ENCODE measurements at regions not wholly inside any gene's neighbourhood (a gene's known extent, or its start where the extent isn't known, plus 50 kb on each side); places are given as distances from the start of the nearest gene placed in this dataset.

GRCh38 chr5:153902016-153902415 lies 136.7 kb downstream of the FAM114A2 start:
- DNase-seq (ENCODE audit: low read depth in 6 of 9, low spot score in 9 of 9) = no peak
- Histone ChIP-seq H3K4me1 (ENCODE audit: control insufficient read depth in 2 of 2, insufficient read depth in 2 of 2, low read length in 2 of 2) (no peaks in the 10 kb centered on the region), H3K4me3 (ENCODE audit: low read length in 2 of 2) (no peak overlapping the region), H3K27ac (ENCODE audit: low read depth in 1 of 2, low read length in 1 of 2) (no peak overlapping the region), H3K27me3 (ENCODE audit: control insufficient read depth in 2 of 2, insufficient read depth in 1 of 2, low read length in 1 of 2) (no peaks in the 10 kb centered on the region), H3K9me3 (ENCODE audit: control insufficient read depth in 2 of 2, insufficient read depth in 1 of 2, low read length in 1 of 2) (no peaks in the 10 kb centered on the region), H3K36me3 (ENCODE audit: control insufficient read depth in 2 of 2, insufficient read depth in 2 of 2, low read length in 1 of 2) (no peaks in the 10 kb centered on the region)
- WGBS = 88% methylated on average over 1 of the region's 1 CpG

GRCh38 chr5:153901449-153901848 lies 137.3 kb downstream of the FAM114A2 start:
- no peak overlapping the region for H3K27ac ChIP-seq (ENCODE audit: low read depth in 1 of 2, low read length in 1 of 2)
- DNase-seq (ENCODE audit: low read depth in 6 of 9, low spot score in 9 of 9) = no peak
- H3K36me3 ChIP-seq (ENCODE audit: control insufficient read depth in 2 of 2, insufficient read depth in 2 of 2, low read length in 1 of 2) = no peaks in the 10 kb centered on the region
- H3K4me3 ChIP-seq (ENCODE audit: low read length in 2 of 2) = no peak overlapping the region
- no peaks in the 10 kb centered on the region for H3K27me3 ChIP-seq (ENCODE audit: control insufficient read depth in 2 of 2, insufficient read depth in 1 of 2, low read length in 1 of 2)
- H3K4me1 ChIP-seq (ENCODE audit: control insufficient read depth in 2 of 2, insufficient read depth in 2 of 2, low read length in 2 of 2) = no peaks in the 10 kb centered on the region
- 75% methylated on average over 3 of the region's 3 CpGs for WGBS
- no peaks in the 10 kb centered on the region for H3K9me3 ChIP-seq (ENCODE audit: control insufficient read depth in 2 of 2, insufficient read depth in 1 of 2, low read length in 1 of 2)

GRCh38 chr5:153900703-153901395 lies 137.9 kb downstream of the FAM114A2 start:
- no peaks in the 10 kb centered on the region for H3K36me3 ChIP-seq (ENCODE audit: control insufficient read depth in 2 of 2, insufficient read depth in 2 of 2, low read length in 1 of 2)

GRCh38 chr5:153899746-153900145 lies 139.0 kb downstream of the FAM114A2 start:
- Histone ChIP-seq H3K9me3 (ENCODE audit: control insufficient read depth in 2 of 2, insufficient read depth in 1 of 2, low read length in 1 of 2) (no peaks in the 10 kb centered on the region), H3K36me3 (ENCODE audit: control insufficient read depth in 2 of 2, insufficient read depth in 2 of 2, low read length in 1 of 2) (no peaks in the 10 kb centered on the region), H3K27me3 (ENCODE audit: control insufficient read depth in 2 of 2, insufficient read depth in 1 of 2, low read length in 1 of 2) (no peaks in the 10 kb centered on the region), H3K27ac (ENCODE audit: low read depth in 1 of 2, low read length in 1 of 2) (no peak overlapping the region), H3K4me1 (ENCODE audit: control insufficient read depth in 2 of 2, insufficient read depth in 2 of 2, low read length in 2 of 2) (no peaks in the 10 kb centered on the region), H3K4me3 (ENCODE audit: low read length in 2 of 2) (no peak overlapping the region)
- no peak for DNase-seq (ENCODE audit: low read depth in 6 of 9, low spot score in 9 of 9)
- WGBS = 87% methylated on average over 4 of the region's 4 CpGs

More at GRCh38 chr5:153900703-153901395, 137.9 kb downstream of the FAM114A2 start:
- no peaks in the 10 kb centered on the region for H3K9me3 ChIP-seq (ENCODE audit: control insufficient read depth in 2 of 2, insufficient read depth in 1 of 2, low read length in 1 of 2)
- no peak overlapping the region for H3K4me3 ChIP-seq (ENCODE audit: low read length in 2 of 2)
- H3K27ac ChIP-seq (ENCODE audit: low read depth in 1 of 2, low read length in 1 of 2) = no peak overlapping the region
- H3K4me1 ChIP-seq (ENCODE audit: control insufficient read depth in 2 of 2, insufficient read depth in 2 of 2, low read length in 2 of 2) = no peaks in the 10 kb centered on the region
- WGBS = 91% methylated on average over 3 of the region's 3 CpGs
- no peak for DNase-seq (ENCODE audit: low read depth in 6 of 9, low spot score in 9 of 9)
- no peaks in the 10 kb centered on the region for H3K27me3 ChIP-seq (ENCODE audit: control insufficient read depth in 2 of 2, insufficient read depth in 1 of 2, low read length in 1 of 2)

GRCh38 chr5:153896701-153897100 lies 142.0 kb downstream of the FAM114A2 start:
- H3K27ac ChIP-seq (ENCODE audit: low read depth in 1 of 2, low read length in 1 of 2) = no peak overlapping the region
- no peak overlapping the region for H3K4me3 ChIP-seq (ENCODE audit: low read length in 2 of 2)
- no peaks in the 10 kb centered on the region for H3K36me3 ChIP-seq (ENCODE audit: control insufficient read depth in 2 of 2, insufficient read depth in 2 of 2, low read length in 1 of 2)
- no peaks in the 10 kb centered on the region for H3K4me1 ChIP-seq (ENCODE audit: control insufficient read depth in 2 of 2, insufficient read depth in 2 of 2, low read length in 2 of 2)
- DNase-seq (ENCODE audit: low read depth in 6 of 9, low spot score in 9 of 9) = peak in 1 of 9 donors; percentile 18
- no peaks in the 10 kb centered on the region for H3K27me3 ChIP-seq (ENCODE audit: control insufficient read depth in 2 of 2, insufficient read depth in 1 of 2, low read length in 1 of 2)
- no peaks in the 10 kb centered on the region for H3K9me3 ChIP-seq (ENCODE audit: control insufficient read depth in 2 of 2, insufficient read depth in 1 of 2, low read length in 1 of 2)

GRCh38 chr5:153896117-153896516 lies 142.6 kb downstream of the FAM114A2 start:
- Histone ChIP-seq H3K36me3 (ENCODE audit: control insufficient read depth in 2 of 2, insufficient read depth in 2 of 2, low read length in 1 of 2) (no peaks in the 10 kb centered on the region), H3K27ac (ENCODE audit: low read depth in 1 of 2, low read length in 1 of 2) (no peak overlapping the region), H3K27me3 (ENCODE audit: control insufficient read depth in 2 of 2, insufficient read depth in 1 of 2, low read length in 1 of 2) (no peaks in the 10 kb centered on the region), H3K9me3 (ENCODE audit: control insufficient read depth in 2 of 2, insufficient read depth in 1 of 2, low read length in 1 of 2) (no peaks in the 10 kb centered on the region), H3K4me1 (ENCODE audit: control insufficient read depth in 2 of 2, insufficient read depth in 2 of 2, low read length in 2 of 2) (no peaks in the 10 kb centered on the region), H3K4me3 (ENCODE audit: low read length in 2 of 2) (no peak overlapping the region)
- DNase-seq (ENCODE audit: low read depth in 6 of 9, low spot score in 9 of 9) = no peak
- 71% methylated on average over 2 of the region's 2 CpGs for WGBS

GRCh38 chr5:153895266-153895665 lies 143.4 kb downstream of the FAM114A2 start:
- DNase-seq (ENCODE audit: low read depth in 6 of 9, low spot score in 9 of 9) = no peak
- H3K4me3 ChIP-seq (ENCODE audit: low read length in 2 of 2) = no peak overlapping the region
- no peak overlapping the region for H3K27ac ChIP-seq (ENCODE audit: low read depth in 1 of 2, low read length in 1 of 2)
- H3K27me3 ChIP-seq (ENCODE audit: control insufficient read depth in 2 of 2, insufficient read depth in 1 of 2, low read length in 1 of 2) = no peaks in the 10 kb centered on the region
- WGBS = 92% methylated on average over 3 of the region's 3 CpGs
- no peaks in the 10 kb centered on the region for H3K36me3 ChIP-seq (ENCODE audit: control insufficient read depth in 2 of 2, insufficient read depth in 2 of 2, low read length in 1 of 2)
- H3K4me1 ChIP-seq (ENCODE audit: control insufficient read depth in 2 of 2, insufficient read depth in 2 of 2, low read length in 2 of 2) = no peaks in the 10 kb centered on the region
- H3K9me3 ChIP-seq (ENCODE audit: control insufficient read depth in 2 of 2, insufficient read depth in 1 of 2, low read length in 1 of 2) = no peaks in the 10 kb centered on the region

GRCh38 chr5:153893817-153894216 lies 144.9 kb downstream of the FAM114A2 start:
- Histone ChIP-seq H3K9me3 (ENCODE audit: control insufficient read depth in 2 of 2, insufficient read depth in 1 of 2, low read length in 1 of 2) (no peaks in the 10 kb centered on the region), H3K4me3 (ENCODE audit: low read length in 2 of 2) (no peak overlapping the region), H3K27me3 (ENCODE audit: control insufficient read depth in 2 of 2, insufficient read depth in 1 of 2, low read length in 1 of 2) (no peaks in the 10 kb centered on the region), H3K4me1 (ENCODE audit: control insufficient read depth in 2 of 2, insufficient read depth in 2 of 2, low read length in 2 of 2) (no peaks in the 10 kb centered on the region), H3K36me3 (ENCODE audit: control insufficient read depth in 2 of 2, insufficient read depth in 2 of 2, low read length in 1 of 2) (no peaks in the 10 kb centered on the region), H3K27ac (ENCODE audit: low read depth in 1 of 2, low read length in 1 of 2) (no peak overlapping the region)
- WGBS = 88% methylated on average over 5 of the region's 5 CpGs
- DNase-seq (ENCODE audit: low read depth in 6 of 9, low spot score in 9 of 9) = no peak

GRCh38 chr5:153891394-153891793 lies 147.3 kb downstream of the FAM114A2 start:
- H3K9me3 ChIP-seq (ENCODE audit: control insufficient read depth in 2 of 2, insufficient read depth in 1 of 2, low read length in 1 of 2) = no peaks in the 10 kb centered on the region
- DNase-seq (ENCODE audit: low read depth in 6 of 9, low spot score in 9 of 9) = no peak
- no peaks in the 10 kb centered on the region for H3K4me1 ChIP-seq (ENCODE audit: control insufficient read depth in 2 of 2, insufficient read depth in 2 of 2, low read length in 2 of 2)
- H3K36me3 ChIP-seq (ENCODE audit: control insufficient read depth in 2 of 2, insufficient read depth in 2 of 2, low read length in 1 of 2) = no peaks in the 10 kb centered on the region
- H3K27me3 ChIP-seq (ENCODE audit: control insufficient read depth in 2 of 2, insufficient read depth in 1 of 2, low read length in 1 of 2) = no peaks in the 10 kb centered on the region
- no peak overlapping the region for H3K4me3 ChIP-seq (ENCODE audit: low read length in 2 of 2)
- H3K27ac ChIP-seq (ENCODE audit: low read depth in 1 of 2, low read length in 1 of 2) = no peak overlapping the region

All from thymus (tissue), 11 donors.